GM18873 (cell line): ENCODE measurements at regions not wholly inside any gene's neighbourhood (a gene's known extent, or its start where the extent isn't known, plus 50 kb on each side); places are given as distances from the start of the nearest gene placed in this dataset.

ENCODE experiments used
- ATAC-seq: cut with Tn5 transposase; IDR thresholded peaks from one replicate; pipeline ENCODE4 v1.9.1; 2021; ENCODE audit warnings: mild to moderate bottlenecking, moderate library complexity, moderate number of reproducible peaks; ENCODE audit not compliant: unreplicated experiment, low FRiP score

DNA sequence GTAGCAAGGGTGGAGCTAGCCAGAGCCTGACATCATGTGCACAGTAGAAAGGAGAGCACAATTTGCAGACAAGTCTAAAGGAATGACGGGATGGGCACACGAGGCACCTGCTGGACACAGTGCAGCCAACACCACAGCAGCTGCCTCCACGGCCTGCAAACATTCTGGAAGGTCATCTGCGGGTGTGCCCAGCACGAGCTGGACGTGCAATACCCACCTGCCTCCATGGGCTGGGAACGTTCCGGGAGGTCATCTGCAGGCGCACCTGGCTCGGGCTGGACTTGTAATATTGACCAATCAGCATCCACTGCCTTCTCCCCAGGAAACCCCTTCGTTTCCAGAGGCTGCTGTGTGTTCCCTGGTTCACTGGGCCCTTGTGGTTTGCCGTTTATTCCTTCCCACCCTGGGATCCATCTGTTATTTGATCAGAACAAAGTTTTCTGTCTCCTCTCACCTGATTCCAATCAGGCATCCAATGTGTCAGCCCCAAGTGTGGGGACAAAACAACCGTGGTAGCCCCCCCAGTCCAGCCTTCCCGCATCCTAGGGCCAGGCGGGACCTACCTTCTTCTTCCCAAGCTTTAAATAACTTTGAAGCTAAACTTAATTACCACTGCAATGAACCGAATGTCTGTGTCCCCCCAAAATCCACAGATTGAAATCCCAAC lies 243.4 kb upstream of the PPP2R2D start:
- ATAC-seq, result no peak

DNA sequence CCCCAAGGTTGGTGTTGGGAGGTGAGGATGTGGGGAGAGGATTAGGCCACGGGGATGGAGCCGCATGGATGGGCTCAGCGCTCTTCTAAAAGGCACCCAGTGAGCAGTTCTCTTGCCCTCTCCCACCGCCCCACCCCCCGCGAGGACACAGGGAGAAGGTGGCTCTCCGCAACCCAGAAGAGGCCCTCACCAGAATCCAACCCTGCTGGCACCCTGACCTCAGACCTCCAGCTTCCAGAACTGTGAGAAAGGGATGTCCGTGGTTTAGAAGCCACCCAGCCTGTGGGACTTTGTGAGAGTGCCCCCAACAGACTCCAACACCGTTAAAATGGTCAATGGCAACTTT lies 242.8 kb upstream of the PPP2R2D start:
- ATAC-seq, result no peak

DNA sequence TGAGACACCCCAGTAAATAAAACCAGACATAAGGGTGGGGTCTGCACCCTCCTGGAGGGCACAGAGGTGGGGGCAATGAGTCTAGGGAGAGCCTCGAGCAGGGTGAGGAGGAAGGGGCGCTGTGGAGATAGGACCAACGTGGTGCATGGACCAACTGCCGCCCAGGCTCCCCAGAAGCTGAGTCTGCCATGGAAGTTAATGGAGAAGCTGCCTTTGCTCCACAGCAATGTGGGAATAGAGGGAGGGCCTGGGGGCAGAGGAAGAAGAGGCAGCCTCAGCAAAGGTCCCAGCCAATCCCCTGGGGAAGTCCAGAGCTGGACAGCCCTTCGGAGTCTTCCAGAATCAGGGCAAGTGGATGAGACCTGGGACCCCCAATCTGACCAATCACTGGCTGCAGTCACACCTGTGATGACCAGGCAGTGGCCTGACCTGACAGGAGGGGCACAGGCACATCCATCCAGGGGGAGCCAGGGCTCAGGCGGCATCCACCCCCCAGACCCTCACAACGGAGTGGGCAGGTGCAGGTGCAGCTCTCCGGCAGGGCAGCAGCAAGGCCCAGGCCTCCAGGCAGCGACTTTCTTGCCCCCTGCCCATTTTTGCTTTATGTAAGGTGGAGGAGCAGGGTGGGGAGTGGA lies 242.2 kb upstream of the PPP2R2D start:
- ATAC-seq, result no peak

DNA sequence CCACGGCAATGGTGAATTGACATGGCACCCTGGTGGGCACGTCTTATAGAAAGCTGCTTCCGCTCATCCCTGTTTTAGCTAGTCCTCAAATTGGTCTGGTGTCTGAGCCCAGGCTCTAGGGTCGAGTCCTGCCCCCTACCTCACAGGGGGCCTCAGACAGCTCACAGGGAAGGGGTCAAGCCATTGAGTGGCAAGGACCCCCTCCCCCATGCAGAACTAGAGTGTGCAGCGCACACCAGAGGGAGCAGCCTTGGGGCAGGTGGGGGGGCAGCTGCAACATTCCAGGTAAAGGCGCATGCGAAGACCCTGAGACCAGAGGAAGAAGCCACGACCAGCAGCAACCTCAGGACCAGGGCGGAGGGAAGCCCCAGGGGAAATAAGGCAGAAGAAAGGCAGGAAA lies 240.4 kb upstream of the PPP2R2D start:
- no peak for ATAC-seq

DNA sequence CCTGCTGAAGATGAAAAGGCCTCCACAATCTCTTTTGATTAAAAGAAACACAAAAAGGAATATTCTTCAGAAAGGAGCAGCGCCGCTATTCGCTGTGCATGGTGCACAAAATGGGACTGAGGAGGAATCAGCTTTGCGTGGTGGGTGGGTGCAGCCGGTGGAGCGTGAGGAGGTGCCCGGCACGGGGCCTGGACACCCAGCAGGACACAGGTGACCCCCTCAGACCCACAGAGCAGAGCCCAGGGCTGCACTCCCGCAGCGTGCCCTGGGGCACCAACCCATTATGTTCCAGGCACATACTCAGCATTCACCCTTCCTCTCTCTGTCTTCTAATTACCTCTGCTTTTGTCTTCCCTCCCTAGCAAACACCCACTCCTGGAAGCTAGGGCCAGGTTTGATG lies 238.0 kb upstream of the PPP2R2D start:
- ATAC-seq, result no peak

DNA sequence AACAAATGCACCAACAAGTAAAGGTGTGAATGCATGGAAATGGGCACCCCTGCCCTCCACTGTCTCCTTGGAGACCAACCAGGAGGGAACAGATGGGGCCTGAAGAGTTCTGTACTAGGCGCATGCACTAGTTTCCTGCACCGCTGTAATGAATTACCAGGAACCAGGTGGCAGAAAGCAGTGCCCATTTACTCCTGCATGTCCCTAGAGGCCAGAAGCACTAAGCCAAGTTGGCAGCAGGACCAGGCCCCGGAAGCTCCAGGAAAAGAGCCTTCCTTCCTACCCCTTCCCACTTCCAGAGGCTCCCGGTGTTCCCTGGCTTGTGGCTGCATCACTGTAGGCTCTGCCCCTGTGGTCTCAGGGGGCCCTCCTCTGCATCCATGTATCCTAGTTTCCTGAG lies 237.5 kb upstream of the PPP2R2D start:
- ATAC-seq, result no peak

DNA sequence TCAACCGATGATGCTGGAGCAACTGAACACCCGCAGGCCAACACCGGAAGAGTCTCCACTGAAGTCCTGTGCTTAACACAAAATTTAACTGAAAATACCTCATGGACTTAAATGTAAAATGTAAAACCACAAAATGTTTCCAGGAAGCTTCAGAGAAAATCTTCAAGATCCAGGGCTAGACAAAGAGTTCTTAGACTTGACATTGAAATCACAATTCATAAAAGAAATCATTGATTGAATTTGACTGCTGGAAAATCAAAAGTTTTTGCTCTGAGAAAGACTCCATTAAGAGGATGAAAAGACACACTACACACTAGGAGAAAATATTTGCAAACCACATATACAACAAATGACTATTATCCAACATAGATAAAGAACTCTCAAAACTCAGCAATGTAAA lies 234.7 kb upstream of the PPP2R2D start:
- no peak for ATAC-seq

DNA sequence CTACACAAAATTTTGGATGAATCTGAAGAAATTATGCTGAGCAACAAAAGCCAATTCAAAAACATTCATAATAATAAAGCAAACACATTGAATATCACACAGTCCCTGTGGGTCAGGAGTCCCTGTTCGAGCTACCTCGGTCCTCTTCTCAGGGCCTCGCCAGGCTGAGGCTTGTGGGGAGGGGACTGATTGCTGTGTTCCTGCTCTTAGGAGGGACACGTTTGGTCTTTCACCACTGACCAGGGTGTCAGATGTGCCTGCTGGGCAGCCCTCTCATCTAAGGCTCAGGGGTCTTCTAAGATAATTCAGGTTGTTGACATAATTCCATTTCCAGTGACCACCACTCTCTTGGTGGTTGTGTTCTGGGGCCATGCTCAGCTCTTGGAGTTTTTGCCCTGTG lies 233.8 kb upstream of the PPP2R2D start:
- ATAC-seq, result no peak

DNA sequence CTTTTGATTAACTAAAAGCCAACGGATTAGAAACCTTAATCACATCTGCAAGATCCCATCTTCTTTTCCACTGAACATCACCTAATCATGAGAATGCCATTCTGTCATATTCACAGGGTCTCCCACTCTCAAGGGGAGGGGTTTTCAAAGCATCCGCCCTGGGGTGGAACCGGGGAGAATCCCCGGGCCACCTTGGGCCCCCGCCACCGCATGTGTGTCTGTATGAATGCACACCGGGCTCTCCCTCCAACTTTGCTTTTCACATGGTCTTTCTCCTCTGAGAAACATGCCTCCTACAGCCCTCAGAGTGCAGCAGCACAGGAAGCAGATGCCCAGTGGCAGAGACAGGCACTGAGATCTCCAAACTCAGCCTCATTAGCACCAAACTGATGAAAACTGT lies 233.2 kb upstream of the PPP2R2D start:
- no peak for ATAC-seq

DNA sequence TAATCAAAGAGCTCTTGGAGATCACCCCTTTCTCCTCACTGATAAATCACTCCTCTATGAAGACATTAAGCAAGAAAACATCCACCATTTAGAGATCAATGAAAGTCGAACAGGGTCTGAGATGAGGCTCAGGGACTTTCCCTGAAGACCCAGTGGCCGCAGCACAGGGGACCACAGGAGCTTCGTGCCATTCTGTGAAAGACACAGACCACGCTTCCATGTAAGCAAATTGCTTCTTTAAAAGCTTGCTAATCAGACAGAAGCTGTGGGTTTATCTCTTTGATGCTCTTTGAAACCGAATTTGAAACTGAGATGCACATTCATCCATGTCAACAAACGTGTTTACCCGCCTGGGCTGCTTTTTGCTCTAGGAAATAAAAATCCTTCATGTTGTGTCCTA lies 231.9 kb upstream of the PPP2R2D start:
- no peak for ATAC-seq

DNA sequence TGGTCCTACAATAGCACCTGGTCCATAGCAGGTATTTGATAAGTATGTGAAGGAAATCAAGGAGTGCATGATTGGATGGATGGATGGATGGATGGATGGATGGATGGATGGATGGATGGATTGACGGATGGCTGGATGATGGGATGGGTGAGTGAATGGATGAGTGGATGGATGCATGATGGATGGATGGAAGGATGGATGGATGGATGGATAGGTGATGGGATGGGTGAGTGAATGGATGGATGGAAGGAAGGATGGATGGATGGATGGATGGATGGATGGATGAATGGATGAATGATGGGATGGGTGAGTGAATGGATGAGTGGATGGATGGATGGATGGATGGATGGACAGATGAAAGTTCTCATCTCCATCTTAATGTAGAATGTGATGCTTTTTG lies 231.0 kb upstream of the PPP2R2D start:
- ATAC-seq, result no peak

DNA sequence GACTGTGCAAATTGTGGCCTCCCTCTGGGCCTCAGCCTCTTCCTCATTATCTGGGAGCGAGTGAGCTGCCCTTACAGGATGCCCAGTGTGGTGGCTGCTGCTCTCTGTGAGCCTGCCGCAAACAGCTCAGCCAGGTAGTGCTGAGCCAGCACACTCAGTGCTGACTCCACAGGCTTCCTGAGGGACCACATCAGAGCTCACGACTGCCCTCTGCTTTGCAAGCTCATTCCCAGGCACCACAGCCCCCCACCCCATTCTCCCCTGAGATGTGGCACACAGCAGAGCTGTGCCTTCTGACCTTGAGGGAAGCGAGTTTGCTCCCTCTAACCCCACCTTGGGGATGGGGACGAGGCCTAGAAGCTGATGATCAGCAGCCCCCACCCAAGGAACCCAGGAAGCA lies 230.5 kb upstream of the PPP2R2D start:
- ATAC-seq, result no peak

DNA sequence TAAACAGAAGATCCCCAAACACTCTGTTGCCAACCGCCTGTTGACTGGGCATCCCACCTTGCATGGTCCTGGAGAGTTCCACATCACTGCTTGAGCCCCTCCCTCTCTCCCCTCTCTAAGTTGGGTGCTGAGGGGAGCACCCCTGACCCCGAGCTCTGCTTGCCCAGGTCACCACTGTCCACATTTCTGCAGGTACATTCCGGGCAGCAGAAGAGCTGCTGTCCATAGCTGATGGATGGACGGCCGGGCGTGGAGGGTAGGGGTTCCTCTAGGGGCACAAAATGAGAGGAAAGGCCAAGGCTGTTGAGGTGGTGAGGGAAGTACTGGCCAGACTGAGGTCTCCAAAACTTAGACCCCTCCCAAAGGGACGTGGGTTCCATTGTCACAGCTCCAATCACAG lies 227.4 kb upstream of the PPP2R2D start:
- ATAC-seq, result no peak

DNA sequence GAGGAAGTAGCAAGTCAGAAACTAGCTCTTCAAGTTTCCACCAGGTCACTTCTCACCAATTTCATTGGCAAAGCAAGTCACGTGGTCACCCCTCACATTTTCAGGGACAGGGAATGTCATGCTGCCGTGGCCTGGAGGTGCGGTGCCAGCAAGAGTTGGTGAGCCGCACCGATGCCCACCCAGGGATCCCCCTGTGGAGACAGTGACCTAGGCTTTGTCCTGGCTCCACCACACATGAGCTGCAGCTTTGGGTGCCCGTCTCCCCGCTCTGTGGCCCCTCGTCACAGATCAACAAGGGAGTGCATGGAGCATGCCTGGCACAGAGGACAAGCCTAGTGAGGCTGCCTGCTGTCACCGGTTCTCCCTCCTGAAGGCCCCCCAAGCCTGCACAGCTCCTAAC lies 226.7 kb upstream of the PPP2R2D start:
- no peak for ATAC-seq

DNA sequence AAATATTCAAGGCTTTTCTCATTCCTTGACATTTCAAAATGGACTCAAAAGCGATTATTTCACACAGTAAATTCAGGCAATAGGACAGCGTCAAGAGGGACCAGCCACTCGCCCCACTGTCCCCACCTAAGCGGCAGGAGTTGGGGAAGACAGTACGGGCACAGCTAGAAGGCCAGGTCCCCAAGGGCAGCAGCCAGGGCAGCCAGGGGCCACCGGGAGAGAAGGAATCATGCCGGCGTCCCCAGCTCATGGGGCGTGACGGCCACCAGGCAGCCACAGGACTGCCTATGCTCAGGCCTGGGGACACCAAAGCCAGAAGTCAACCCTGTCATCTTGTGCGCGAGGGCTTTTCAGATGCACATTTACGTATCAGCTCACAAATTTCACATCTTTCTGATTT lies 225.7 kb upstream of the PPP2R2D start:
- ATAC-seq, result no peak

DNA sequence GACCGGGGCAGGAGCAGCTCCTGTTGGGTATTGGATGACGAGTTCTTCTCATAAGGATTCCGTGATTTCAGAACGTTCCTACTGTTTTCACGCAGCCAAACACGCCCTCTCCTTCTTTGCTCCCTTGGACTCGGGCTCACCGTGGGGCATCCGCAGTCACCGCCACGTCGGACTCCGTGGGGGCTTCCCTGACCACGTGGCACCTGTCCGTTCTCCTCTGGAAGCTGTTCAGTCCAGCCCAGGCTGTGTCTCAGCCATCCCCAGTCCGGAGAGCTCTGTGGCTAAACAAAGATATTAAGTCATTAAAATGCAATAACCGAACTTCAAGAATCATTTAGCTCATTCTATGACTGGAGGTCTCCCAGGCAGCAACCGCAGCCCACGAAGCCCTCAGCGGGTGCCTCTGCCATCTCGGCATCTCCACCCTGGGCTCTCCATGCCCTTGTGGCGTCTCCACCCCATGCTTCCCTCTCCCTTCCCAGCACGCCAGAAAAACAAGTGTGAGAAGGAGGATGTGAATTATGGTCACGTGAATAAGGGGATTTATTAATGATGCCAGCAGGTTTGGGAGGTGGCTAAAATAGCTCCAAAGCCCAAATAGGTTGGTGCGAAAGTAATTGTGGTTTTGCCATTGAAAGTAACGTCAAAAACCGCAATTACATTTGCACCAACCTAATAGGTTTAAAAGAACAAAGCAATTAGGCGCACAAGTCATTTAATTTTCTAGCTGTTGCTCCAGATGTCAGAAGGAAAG lies 224.6 kb upstream of the PPP2R2D start:
- no peak for ATAC-seq

DNA sequence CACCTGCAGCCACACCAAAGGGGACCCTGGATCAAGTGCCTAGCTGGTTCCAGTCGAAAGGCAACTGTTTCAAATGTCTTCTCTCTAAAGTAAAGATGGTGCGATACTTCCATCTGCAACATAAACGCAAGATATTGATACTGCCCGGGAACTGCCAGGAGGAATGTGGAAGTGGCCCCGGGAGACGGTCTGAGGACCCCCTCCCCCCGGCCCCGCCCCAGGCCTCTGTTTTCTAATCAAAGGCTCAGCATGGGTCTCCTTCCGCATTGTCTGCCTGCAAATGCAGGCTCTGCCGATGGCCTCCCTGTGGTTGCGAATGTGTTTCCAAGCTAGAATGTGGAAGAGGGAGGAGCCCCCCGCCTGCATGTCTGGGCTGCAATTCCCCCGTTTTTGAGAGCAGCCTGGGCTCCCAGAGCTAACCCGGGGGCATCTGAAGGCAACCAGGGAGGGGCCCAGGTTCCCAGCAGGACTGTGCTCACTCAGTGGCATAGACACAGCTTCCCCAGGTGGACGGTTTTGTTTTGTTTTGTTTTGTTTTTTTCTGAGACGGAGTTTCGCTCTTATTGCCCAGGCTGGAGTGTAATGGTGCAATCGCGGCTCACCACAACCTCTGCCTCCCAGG lies 223.9 kb upstream of the PPP2R2D start:
- ATAC-seq, result no peak

DNA sequence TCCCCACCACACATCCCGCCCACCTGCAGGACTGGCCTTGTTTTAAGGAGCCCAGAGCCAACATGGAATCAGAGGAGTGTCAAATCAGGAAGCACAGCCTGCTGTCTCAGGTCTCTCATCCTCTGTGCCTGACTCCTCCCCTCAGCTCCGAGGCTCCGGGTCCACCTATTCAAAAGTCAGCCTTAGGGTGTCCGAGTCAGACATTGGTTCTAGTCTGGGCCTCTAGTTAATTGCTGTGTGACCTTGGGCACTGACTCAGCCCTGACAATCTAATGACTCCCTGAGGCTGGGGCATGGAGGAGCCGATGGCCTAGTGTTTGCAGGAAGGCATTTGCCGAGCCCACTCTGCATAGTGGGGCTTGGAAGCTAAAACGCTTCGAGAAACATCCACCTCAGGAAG lies 223.1 kb upstream of the PPP2R2D start:
- ATAC-seq, result no peak

DNA sequence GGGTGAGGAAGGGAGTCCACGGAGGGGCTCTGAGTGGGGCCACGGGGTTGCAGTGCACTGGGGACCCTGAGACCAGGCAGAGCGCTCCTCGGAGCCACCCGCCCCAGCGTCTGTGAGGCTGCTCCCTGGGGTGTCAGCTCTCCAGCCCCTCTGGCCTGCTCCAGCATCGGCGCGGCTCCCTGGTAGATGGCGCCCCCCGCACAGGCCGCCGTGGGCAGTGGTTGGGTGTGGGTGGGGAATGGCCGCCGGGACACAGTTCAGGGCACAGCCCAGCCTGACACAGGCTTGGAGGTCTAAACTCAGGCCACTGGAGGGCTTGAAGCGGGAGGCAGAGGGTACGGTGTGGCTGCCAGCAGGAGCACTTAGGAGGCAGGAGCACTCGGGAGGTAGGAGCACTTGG lies 222.6 kb upstream of the PPP2R2D start:
- ATAC-seq, result no peak

DNA sequence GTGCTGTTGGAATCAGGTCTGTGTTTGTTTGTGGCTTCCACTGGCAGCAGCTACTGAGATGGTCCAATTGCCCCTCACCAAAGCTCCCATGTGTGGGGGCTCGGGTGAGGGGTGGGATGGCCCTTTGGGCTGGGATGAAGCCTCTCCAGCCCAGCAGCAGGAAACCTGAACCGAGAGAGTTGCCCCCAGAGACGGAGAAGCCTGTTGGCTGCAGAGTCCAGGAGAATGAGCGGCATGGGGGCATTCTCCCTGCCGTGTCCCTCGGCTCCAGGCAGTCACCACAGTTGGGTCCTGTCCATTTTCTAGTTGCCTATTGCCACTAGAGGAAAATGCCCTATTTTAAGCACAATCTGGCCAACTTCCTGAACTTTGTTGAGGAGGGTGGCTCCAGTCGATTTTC lies 222.2 kb upstream of the PPP2R2D start:
- ATAC-seq, result no peak

DNA sequence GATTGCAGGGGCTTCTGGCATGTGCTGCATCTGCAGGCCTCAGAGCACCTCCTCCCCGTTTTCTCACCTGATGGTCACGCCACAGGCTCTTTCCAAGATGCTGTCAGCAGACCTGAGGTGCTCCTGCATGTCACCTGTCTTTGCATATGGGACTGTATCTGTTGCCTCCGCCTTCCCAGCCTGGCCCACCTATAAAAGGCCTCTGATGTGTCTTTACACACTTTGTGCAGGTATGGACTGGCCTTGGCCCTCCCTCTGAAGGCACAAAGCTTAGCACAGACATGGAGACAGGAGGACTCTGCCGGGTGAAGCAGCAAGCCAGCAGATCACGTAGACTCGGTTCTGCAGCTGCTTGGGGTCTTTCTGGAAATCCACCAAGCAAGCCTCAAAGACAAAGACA lies 220.9 kb upstream of the PPP2R2D start:
- ATAC-seq, result no peak

DNA sequence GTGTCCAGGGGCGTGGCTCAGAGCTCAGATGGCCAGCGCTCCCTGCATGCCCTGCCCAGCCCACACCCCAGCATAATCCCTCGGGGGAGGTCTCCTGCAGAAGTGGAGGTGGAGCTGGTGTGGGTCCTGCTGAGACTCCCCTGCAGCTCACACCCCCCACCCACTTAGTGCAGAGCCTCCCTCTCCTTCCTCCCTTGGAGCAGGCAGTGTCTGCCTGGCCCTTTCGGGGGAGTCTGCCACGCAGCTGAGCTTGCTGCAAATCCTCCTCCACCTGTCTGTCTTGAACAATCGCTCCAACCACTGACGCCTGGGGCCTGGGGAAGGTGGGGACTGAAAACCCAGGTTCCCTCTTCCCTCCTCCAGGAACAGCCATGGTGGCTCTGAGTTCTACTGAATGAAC lies 219.7 kb upstream of the PPP2R2D start:
- ATAC-seq, result no peak
